ENCODE measurements at regions not wholly inside any gene's neighbourhood (a gene's known extent, or its start where the extent isn't known, plus 50 kb on each side); places are given as distances from the start of the nearest gene placed in this dataset.

- intact Hi-C loops (cut with DNase I; ENCODE audit: low total_unique reads): no loop called here
- DNase-seq (ENCODE audit: low spot score in 2 of 2): no peak
- TF ChIP-seq POLR2A (IDR thresholded peaks at IDR 0.05): no peak
- no peak for TF ChIP-seq CTCF (IDR thresholded peaks at IDR 0.05)
- H3K4me3 ChIP-seq (ENCODE audit: low read depth, poor library complexity, severe bottlenecking): no peak overlapping the region
- WGBS, 2 donors: 95 to 98% methylated on average over 2 of the region's 2 CpGs
These were observed 122.1 kb downstream of the CD164 start for GRCh38 chr6:109260126-109260525.

- 93 to 94% methylated on average over 2 of the region's 2 CpGs for WGBS, 2 donors
These were observed 124.1 kb downstream of the CD164 start for GRCh38 chr6:109258129-109258528.

GRCh38 chr6:109257494-109257893 lies 124.8 kb downstream of the CD164 start:
- no peak overlapping the region for H3K4me3 ChIP-seq (ENCODE audit: low read depth, poor library complexity, severe bottlenecking)
- intact Hi-C loops (cut with DNase I; ENCODE audit: low total_unique reads): no loop called here
- no peak for TF ChIP-seq CTCF (IDR thresholded peaks at IDR 0.05)
- TF ChIP-seq POLR2A (IDR thresholded peaks at IDR 0.05): no peak
- no peak for DNase-seq (ENCODE audit: low spot score in 2 of 2)
- WGBS, 2 donors: 80 to 93% methylated on average over 2 of the region's 2 CpGs

More at GRCh38 chr6:109258129-109258528, 124.1 kb downstream of the CD164 start:
- intact Hi-C loops (cut with DNase I; ENCODE audit: low total_unique reads): no loop called here
- no peak for TF ChIP-seq CTCF (IDR thresholded peaks at IDR 0.05)
- no peak for TF ChIP-seq POLR2A (IDR thresholded peaks at IDR 0.05)
- no peak overlapping the region for H3K4me3 ChIP-seq (ENCODE audit: low read depth, poor library complexity, severe bottlenecking)
- no peak for DNase-seq (ENCODE audit: low spot score in 2 of 2)

GRCh38 chr6:109255946-109256640 lies 126.2 kb downstream of the CD164 start:
- intact Hi-C loops (cut with DNase I; ENCODE audit: low total_unique reads): no loop called here
- H3K4me3 ChIP-seq (ENCODE audit: low read depth, poor library complexity, severe bottlenecking): no peak overlapping the region
- TF ChIP-seq POLR2A (IDR thresholded peaks at IDR 0.05) (no peak), CTCF (IDR thresholded peaks at IDR 0.05) (no peak)
- no peak for DNase-seq (ENCODE audit: low spot score in 2 of 2)
- 53 to 61% methylated on average over 4 of the region's 4 CpGs for WGBS, 2 donors

- 94 to 96% methylated on average over 5 of the region's 5 CpGs for WGBS, 2 donors
- intact Hi-C loops (cut with DNase I; ENCODE audit: low total_unique reads): no loop called here
- DNase-seq (ENCODE audit: low spot score in 2 of 2): no peak
- H3K4me3 ChIP-seq (ENCODE audit: low read depth, poor library complexity, severe bottlenecking): no peak overlapping the region
- TF ChIP-seq CTCF (IDR thresholded peaks at IDR 0.05) (no peak), POLR2A (IDR thresholded peaks at IDR 0.05) (no peak)
These were observed 127.2 kb downstream of the CD164 start for GRCh38 chr6:109255087-109255486.

GRCh38 chr6:109253366-109253765 lies 128.9 kb downstream of the CD164 start:
- H3K4me3 ChIP-seq (ENCODE audit: low read depth, poor library complexity, severe bottlenecking): no peak overlapping the region
- no peak for TF ChIP-seq CTCF (IDR thresholded peaks at IDR 0.05)
- no peak for TF ChIP-seq POLR2A (IDR thresholded peaks at IDR 0.05)
- intact Hi-C loops (cut with DNase I; ENCODE audit: low total_unique reads): no loop called here
- no peak for DNase-seq (ENCODE audit: low spot score in 2 of 2)

Data from lower leg skin (tissue), 4 donors.